ENCODE measurements at regions not wholly inside any gene's neighbourhood (a gene's known extent, or its start where the extent isn't known, plus 50 kb on each side); places are given as distances from the start of the nearest gene placed in this dataset.

- TF ChIP-seq FOXP2 (optimal IDR thresholded peaks at IDR 0.05; ENCODE audit: borderline replicate concordance, extremely low read depth, extremely low read length, insufficient read depth) (no peak), POLR2AphosphoS5 (IDR thresholded peaks at IDR 0.05; ENCODE audit: low read depth, low read length) (no peak), REST (IDR thresholded peaks at IDR 0.05; ENCODE audit: insufficient read depth in 1 of 2, low read depth in 2 of 2, low read length in 2 of 2) (no peak), TAF1 (IDR thresholded peaks at IDR 0.05; ENCODE audit: borderline replicate concordance, insufficient read depth, low read length) (no peak), SIN3A (IDR thresholded peaks at IDR 0.05; ENCODE audit: borderline replicate concordance, insufficient read depth, low read length) (no peak)
These were observed 676.4 kb upstream of the CHAC2 start for GRCh38 chr2:53091183-53091582.

GRCh38 chr2:53087874-53088461 lies 679.6 kb upstream of the CHAC2 start:
- TF ChIP-seq REST (IDR thresholded peaks at IDR 0.05; ENCODE audit: insufficient read depth in 1 of 2, low read depth in 2 of 2, low read length in 2 of 2) (no peak), SIN3A (IDR thresholded peaks at IDR 0.05; ENCODE audit: borderline replicate concordance, insufficient read depth, low read length) (no peak), TAF1 (IDR thresholded peaks at IDR 0.05; ENCODE audit: borderline replicate concordance, insufficient read depth, low read length) (no peak), FOXP2 (optimal IDR thresholded peaks at IDR 0.05; ENCODE audit: borderline replicate concordance, extremely low read depth, extremely low read length, insufficient read depth) (no peak), POLR2AphosphoS5 (IDR thresholded peaks at IDR 0.05; ENCODE audit: low read depth, low read length) (no peak)

- TF ChIP-seq REST (IDR thresholded peaks at IDR 0.05; ENCODE audit: insufficient read depth in 1 of 2, low read depth in 2 of 2, low read length in 2 of 2): no peak
These were observed 680.2 kb upstream of the CHAC2 start for GRCh38 chr2:53087262-53087873.

GRCh38 chr2:53077413-53077812 lies 690.2 kb upstream of the CHAC2 start:
- TF ChIP-seq POLR2AphosphoS5 (IDR thresholded peaks at IDR 0.05; ENCODE audit: low read depth, low read length) (no peak), REST (IDR thresholded peaks at IDR 0.05; ENCODE audit: insufficient read depth in 1 of 2, low read depth in 2 of 2, low read length in 2 of 2) (no peak), TAF1 (IDR thresholded peaks at IDR 0.05; ENCODE audit: borderline replicate concordance, insufficient read depth, low read length) (no peak), SIN3A (IDR thresholded peaks at IDR 0.05; ENCODE audit: borderline replicate concordance, insufficient read depth, low read length) (no peak), FOXP2 (optimal IDR thresholded peaks at IDR 0.05; ENCODE audit: borderline replicate concordance, extremely low read depth, extremely low read length, insufficient read depth) (no peak)

GRCh38 chr2:53075760-53076159 lies 691.8 kb upstream of the CHAC2 start:
- no peak for TF ChIP-seq POLR2AphosphoS5 (IDR thresholded peaks at IDR 0.05; ENCODE audit: low read depth, low read length)
- TF ChIP-seq SIN3A (IDR thresholded peaks at IDR 0.05; ENCODE audit: borderline replicate concordance, insufficient read depth, low read length): no peak
- TF ChIP-seq FOXP2 (optimal IDR thresholded peaks at IDR 0.05; ENCODE audit: borderline replicate concordance, extremely low read depth, extremely low read length, insufficient read depth): no peak
- TF ChIP-seq REST (IDR thresholded peaks at IDR 0.05; ENCODE audit: insufficient read depth in 1 of 2, low read depth in 2 of 2, low read length in 2 of 2): no peak
- no peak for TF ChIP-seq TAF1 (IDR thresholded peaks at IDR 0.05; ENCODE audit: borderline replicate concordance, insufficient read depth, low read length)

Measured in PFSK-1 (cell line).